ENCODE measurements at regions not wholly inside any gene's neighbourhood (a gene's known extent, or its start where the extent isn't known, plus 50 kb on each side); places are given as distances from the start of the nearest gene placed in this dataset.
A peak's percentile ranks its signal among the peaks of the same experiment; 100 is the strongest.

DNA sequence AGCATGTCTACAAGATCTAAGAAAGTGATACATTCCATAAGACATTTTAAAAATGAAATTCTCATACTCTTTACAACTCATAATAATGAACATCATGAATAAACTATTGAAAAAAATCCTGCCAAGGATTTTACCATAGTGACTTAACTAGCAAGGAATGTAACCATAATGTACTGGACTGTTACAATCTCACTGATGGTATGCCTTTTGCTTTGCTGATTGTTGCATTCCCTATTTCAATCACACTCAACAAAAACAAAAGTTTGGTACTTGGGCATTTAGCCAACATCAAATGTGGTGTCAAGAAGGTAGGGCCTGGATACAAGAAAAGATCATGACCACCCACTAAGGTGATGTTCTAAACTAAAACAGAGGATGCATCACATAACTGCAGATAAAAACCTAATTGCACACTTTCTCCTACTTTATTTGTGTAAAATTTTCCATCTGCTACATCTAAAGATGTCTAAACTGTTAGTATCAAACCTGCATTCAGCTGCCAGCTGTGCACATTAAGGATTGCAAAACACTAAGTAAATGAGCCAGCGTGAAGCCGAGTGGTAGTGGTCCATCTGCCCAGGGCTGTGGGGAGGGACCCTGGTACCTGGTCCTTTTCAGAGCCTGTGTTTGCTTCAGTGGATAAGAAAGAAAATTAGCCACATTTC lies 564.4 kb downstream of the ZEB2 start:
- ChIA-PET CTCF (no interaction called here), POLR2A (no interaction called here)
- DNase-seq (no peak), ATAC-seq (no peak)
- H3K27ac Mint-ChIP-seq, result no peak overlapping the region
- no peak overlapping the region for H3K4me3 Mint-ChIP-seq
- H3K4me1 Mint-ChIP-seq, result no peaks in the 10 kb centered on the region
- no peaks in the 10 kb centered on the region for H3K9me3 Mint-ChIP-seq (ENCODE audit: low read depth)
- H3K36me3 Mint-ChIP-seq (ENCODE audit: low read depth), result no peaks in the 10 kb centered on the region
- intact Hi-C loops (cut with DNase I, micrococcal nuclease), result no loop called here
- no peaks in the 10 kb centered on the region for H3K27me3 Mint-ChIP-seq

DNA sequence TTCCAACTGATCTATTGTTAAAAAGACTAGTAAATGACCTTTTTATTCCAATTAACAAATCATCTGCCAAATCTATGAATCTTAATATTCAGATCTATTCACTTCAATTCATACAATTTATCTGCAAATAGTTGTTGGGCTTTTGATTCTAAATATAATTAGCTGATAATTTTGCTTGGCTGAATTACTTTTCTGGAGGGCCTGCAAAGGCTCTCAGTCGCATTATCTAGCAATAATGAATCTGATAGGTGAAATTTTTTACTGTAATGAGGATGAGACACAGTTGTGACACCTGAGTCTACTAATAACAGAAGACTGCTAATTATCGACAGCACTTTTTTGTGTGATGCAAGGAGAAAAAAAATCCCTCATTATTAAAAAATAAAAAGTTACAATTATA lies 565.1 kb downstream of the ZEB2 start:
- Mint-ChIP-seq H3K4me3 (no peak overlapping the region), H3K36me3 (ENCODE audit: low read depth) (no peaks in the 10 kb centered on the region), H3K9me3 (ENCODE audit: low read depth) (no peaks in the 10 kb centered on the region), H3K4me1 (no peaks in the 10 kb centered on the region), H3K27me3 (no peaks in the 10 kb centered on the region), H3K27ac (no peak overlapping the region)
- intact Hi-C loops (cut with DNase I, micrococcal nuclease), result no loop called here
- ChIA-PET POLR2A (no interaction called here), CTCF (no interaction called here)
- no peak for ATAC-seq
- no peak for DNase-seq

DNA sequence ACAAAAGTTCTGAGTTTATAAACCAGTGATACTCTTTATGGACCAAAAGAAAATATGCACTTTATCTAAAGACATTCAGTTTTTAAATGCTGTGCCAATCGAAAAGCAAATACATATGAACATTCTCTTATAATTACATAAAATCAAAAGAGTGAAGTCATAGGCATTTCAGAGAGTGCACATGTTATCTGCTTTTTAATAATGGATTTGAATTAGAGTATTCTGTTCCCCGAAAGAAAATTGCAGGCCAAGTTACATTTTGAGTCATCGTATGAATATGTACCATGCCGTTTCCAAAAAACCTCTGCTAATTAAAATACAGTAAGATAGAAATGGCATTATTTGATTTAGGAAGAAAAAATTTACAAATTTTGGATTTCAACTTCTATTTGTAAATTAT lies 565.7 kb downstream of the ZEB2 start:
- Mint-ChIP-seq H3K36me3 (ENCODE audit: low read depth) (no peaks in the 10 kb centered on the region), H3K4me1 (no peaks in the 10 kb centered on the region), H3K27ac (no peak overlapping the region), H3K9me3 (ENCODE audit: low read depth) (no peaks in the 10 kb centered on the region), H3K4me3 (no peak overlapping the region), H3K27me3 (no peaks in the 10 kb centered on the region)
- ChIA-PET POLR2A (no interaction called here), CTCF (interaction anchor here (1.3 kb wide), 1 partner anchor 15 kb away, joined by 3 read pairs; no protein-coding TSS in a partner anchor)
- intact Hi-C loops (cut with DNase I, micrococcal nuclease), result no loop called here
- DNase-seq, result no peak
- no peak for ATAC-seq

DNA sequence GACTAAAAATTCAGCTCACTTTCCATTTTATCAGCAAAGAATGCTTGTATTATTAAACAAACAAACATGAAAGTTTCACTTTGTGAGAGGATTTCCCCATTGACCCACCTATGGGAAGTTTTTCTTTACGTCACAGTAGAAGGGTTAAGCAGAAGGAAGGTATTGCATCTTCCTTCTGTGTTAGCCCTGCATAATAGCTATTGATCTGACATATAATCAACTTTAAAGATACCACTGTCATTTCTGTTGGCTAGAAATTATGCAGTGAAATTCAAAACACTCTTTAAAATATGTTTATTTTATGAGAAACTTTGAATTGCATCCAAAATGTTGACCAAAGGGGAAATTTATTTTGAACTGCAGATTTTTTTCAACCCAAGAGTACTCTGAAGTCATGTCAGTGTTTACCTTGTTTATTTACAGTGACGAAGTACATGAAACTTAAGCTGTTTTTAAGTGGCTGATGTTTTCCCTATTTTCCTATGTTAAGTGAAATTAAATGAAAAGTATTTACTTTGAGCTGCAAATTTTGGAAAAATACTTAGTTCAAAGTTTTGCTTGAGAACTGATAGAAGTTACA lies 566.4 kb downstream of the ZEB2 start:
- intact Hi-C loops (cut with DNase I, micrococcal nuclease), result no loop called here
- Mint-ChIP-seq H3K9me3 (ENCODE audit: low read depth) (no peaks in the 10 kb centered on the region), H3K27me3 (no peaks in the 10 kb centered on the region), H3K27ac (no peak overlapping the region), H3K4me3 (no peak overlapping the region), H3K4me1 (no peaks in the 10 kb centered on the region), H3K36me3 (ENCODE audit: low read depth) (no peaks in the 10 kb centered on the region)
- DNase-seq, result no peak
- ATAC-seq, result no peak
- ChIA-PET POLR2A (no interaction called here), CTCF (interaction anchor here (1.3 kb wide), 1 partner anchor 16 kb away, joined by 3 read pairs; no protein-coding TSS in a partner anchor)

DNA sequence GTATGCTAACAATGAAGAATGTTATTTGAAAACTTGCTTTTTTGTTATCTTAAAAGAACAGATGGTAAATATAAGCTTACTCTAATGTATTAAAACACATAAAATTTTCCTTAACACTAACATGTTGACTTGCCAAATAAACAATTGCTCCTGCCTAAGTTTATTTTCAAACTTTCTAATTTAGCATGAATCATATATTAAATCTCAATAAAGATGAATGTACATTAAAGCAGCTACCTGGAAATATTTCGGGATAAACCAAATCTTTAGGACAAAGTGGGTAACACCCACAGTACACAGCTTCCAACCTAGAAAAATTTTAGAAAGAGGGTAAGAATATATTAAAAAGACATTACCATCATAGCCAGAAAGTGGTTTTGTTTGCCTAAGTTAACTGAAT lies 567.4 kb downstream of the ZEB2 start:
- Mint-ChIP-seq H3K36me3 (ENCODE audit: low read depth) (no peaks in the 10 kb centered on the region), H3K4me3 (no peak overlapping the region), H3K4me1 (no peaks in the 10 kb centered on the region), H3K27me3 (no peaks in the 10 kb centered on the region), H3K27ac (no peak overlapping the region), H3K9me3 (ENCODE audit: low read depth) (no peaks in the 10 kb centered on the region)
- ChIA-PET CTCF (interaction anchor here (0.6 kb wide), 1 partner anchor 159 kb away, joined by 3 read pairs; no protein-coding TSS in a partner anchor), POLR2A (no interaction called here)
- DNase-seq, result no peak
- intact Hi-C loops (cut with DNase I, micrococcal nuclease), result no loop called here
- ATAC-seq, result no peak

DNA sequence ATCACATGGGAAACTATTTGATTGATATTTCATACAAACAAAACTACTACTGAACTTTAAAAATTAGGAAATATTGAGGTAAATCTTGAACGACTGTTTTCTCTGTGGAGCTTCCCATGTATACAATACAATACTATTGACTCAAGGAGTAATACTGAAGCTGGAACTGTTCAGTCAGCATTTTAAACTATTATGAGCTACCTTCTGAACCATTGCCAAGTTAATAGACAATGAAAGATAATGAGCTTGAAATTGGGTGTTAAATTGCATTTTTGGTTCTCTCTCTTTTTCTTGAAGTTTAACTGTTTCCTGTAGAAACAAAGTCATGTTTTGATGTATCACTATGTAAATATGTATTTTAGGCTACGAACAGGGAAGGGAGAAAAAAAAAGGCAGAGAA lies 569.2 kb downstream of the ZEB2 start:
- ChIA-PET POLR2A (no interaction called here), CTCF (interaction anchor here (0.5 to 2.8 kb wide), 3 partner anchors 10 to 291 kb away, joined by 3 to 13 read pairs (median 3); no protein-coding TSS in a partner anchor)
- DNase-seq, result no peak
- intact Hi-C loops (cut with DNase I, micrococcal nuclease), result no loop called here
- no peaks in the 10 kb centered on the region for H3K9me3 Mint-ChIP-seq (ENCODE audit: low read depth)
- H3K4me3 Mint-ChIP-seq, result no peak overlapping the region
- H3K27me3 Mint-ChIP-seq, result no peaks in the 10 kb centered on the region
- H3K36me3 Mint-ChIP-seq (ENCODE audit: low read depth), result peaks cover 4% of the 10 kb centered on the region
- ATAC-seq, result no peak
- no peak overlapping the region for H3K27ac Mint-ChIP-seq
- no peaks in the 10 kb centered on the region for H3K4me1 Mint-ChIP-seq

DNA sequence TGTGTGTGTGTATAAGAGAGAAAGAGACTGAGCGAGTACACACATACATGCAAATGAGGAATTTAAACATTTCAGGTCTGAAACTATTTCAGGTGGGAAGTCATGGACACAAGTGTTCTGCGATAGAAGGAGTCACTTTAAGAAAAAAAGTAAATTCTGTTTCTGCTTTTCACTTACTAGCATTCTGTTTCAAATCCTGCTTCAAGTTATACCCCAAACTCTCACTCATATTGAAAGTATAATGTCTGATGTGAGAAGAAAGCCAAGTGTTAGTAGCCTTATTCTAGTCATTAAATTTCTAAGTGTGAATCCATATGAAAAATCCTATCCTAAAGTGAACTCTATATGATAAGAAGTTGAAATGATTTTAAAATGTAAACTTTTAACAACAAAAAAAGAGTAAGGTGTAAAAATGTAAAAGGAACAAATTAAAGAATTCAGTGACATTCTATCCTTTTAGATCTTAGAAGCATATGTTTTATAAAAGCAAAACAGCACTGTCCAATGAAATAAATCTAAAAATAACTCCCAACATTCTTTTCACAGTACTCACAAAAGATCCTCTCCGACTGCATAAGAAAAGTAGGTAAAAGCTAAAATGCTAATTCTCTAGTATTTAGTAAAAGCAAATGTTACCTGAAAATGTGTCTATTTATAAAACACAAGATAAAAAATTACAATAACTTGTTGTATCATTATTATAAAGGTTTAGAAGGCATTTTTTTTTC lies 570.6 kb downstream of the ZEB2 start:
- H3K27me3 Mint-ChIP-seq, result no peaks in the 10 kb centered on the region
- no peaks in the 10 kb centered on the region for H3K4me1 Mint-ChIP-seq
- DNase-seq (no peak), ATAC-seq (peak; percentile 39)
- ChIA-PET CTCF (interaction anchor here (1.0 to 2.8 kb wide), 3 partner anchors 11 to 656 kb away, joined by 3 to 13 read pairs (median 3); no protein-coding TSS in a partner anchor), POLR2A (no interaction called here)
- intact Hi-C loops (cut with DNase I, micrococcal nuclease), result no loop called here
- no peak overlapping the region for H3K4me3 Mint-ChIP-seq
- no peak overlapping the region for H3K27ac Mint-ChIP-seq
- no peaks in the 10 kb centered on the region for H3K9me3 Mint-ChIP-seq (ENCODE audit: low read depth)
- peaks cover 4% of the 10 kb centered on the region for H3K36me3 Mint-ChIP-seq (ENCODE audit: low read depth)

DNA sequence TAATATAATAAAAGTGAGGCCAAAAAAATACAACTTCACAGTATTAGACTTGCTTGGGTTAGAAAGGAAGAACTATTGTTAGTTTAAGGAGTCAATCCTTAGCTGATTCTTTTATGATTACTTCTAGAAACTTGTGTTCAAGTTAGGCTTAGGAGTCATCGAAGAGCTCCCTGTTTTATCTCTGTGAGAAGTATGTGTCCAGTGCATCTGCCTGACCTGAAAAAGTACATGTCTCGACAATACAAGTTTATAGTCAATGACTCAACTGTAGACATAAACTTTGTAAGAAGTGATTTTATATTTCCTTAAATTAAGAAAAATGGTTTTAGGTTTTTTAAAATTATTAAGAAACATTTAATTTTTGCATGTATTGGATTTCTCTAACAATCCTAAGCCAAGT lies 571.2 kb downstream of the ZEB2 start:
- POLR2A ChIA-PET, result no interaction called here
- H3K27ac Mint-ChIP-seq, result no peak overlapping the region
- no peaks in the 10 kb centered on the region for H3K9me3 Mint-ChIP-seq (ENCODE audit: low read depth)
- no peak for ATAC-seq
- no peaks in the 10 kb centered on the region for H3K4me1 Mint-ChIP-seq
- no peaks in the 10 kb centered on the region for H3K27me3 Mint-ChIP-seq
- H3K4me3 Mint-ChIP-seq, result no peak overlapping the region
- CTCF ChIA-PET, result interaction anchor here (2.8 kb wide), 1 partner anchor 12 kb away, joined by 13 read pairs; no protein-coding TSS in a partner anchor
- no peak for DNase-seq
- intact Hi-C loops (cut with DNase I, micrococcal nuclease), result no loop called here
- H3K36me3 Mint-ChIP-seq (ENCODE audit: low read depth), result peaks cover 4% of the 10 kb centered on the region

DNA sequence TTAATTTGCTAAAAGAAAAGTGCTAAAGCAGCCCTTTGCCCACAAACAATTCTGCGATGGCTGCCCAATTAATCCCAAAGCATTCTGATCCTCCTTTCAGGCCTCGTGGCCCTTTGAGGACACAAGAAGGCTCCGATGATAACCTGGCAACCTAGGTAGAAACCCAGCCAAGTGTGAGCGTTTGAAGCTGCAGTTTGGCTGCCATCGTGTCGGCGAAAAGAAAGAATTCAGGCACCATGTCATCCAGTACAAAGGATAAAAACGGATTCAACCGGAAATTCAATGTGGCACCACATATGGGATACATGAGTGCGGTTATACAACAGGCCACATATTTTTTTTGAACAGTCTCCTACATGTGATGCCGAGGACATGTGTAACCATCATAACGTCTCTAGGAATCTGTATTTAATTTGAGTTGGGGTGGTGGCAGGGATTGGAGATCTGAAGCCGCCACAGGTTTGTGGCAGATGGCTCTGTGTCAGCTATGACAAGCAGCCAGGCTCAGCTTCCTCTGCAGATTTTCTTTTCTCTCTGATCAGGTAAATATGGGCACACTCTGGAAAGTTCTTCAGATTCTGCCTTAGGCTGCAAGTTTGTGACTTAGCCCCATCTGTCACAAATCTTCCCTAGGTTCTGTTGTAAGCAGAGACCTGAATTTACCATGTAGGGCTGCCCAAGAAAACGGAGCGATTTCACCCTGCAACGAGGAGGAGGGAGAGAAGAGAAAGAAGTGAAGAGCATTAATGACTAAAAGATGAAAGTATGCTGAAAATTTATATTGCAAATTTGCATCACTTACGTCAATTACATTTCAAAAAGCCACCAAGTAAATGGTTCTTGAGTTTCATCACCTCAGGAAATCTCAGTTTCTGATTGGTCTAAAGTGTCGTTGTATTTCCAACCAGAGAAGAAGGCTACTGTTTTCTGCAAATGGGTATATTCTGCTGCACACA lies 573.2 kb downstream of the ZEB2 start:
- no peaks in the 10 kb centered on the region for H3K9me3 Mint-ChIP-seq (ENCODE audit: low read depth)
- H3K4me1 Mint-ChIP-seq, result no peaks in the 10 kb centered on the region
- H3K27ac Mint-ChIP-seq, result no peak overlapping the region
- ATAC-seq (no peak), DNase-seq (no peak)
- no peak overlapping the region for H3K4me3 Mint-ChIP-seq
- ChIA-PET POLR2A (no interaction called here), CTCF (no interaction called here)
- H3K36me3 Mint-ChIP-seq (ENCODE audit: low read depth), result peaks cover 6% of the 10 kb centered on the region
- H3K27me3 Mint-ChIP-seq, result no peaks in the 10 kb centered on the region
- intact Hi-C loops (cut with DNase I, micrococcal nuclease), result no loop called here

DNA sequence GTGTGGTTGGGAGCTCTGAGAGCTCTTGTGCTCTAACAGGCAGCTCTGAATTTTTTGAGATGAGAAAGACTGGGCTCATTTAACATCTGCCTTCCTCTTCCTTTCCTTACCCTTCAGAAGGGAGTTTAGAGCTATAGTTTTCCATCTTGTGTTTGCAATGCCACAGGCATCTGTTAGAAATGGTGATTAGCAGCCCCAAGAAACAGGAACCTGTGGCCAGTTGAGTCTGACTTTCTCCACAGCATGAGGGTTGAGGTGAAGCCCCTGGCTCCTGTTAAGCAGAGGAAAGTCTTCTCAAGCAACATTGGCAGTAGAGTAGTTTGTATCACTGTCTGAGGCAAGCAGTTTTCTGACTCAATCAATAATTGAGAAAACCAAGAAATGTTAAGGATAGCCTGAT lies 577.4 kb downstream of the ZEB2 start:
- intact Hi-C loops (cut with DNase I, micrococcal nuclease), result no loop called here
- Mint-ChIP-seq H3K36me3 (ENCODE audit: low read depth) (peaks cover 6% of the 10 kb centered on the region), H3K27me3 (peaks cover 30% of the 10 kb centered on the region), H3K4me3 (no peak overlapping the region), H3K9me3 (ENCODE audit: low read depth) (no peaks in the 10 kb centered on the region), H3K27ac (no peak overlapping the region), H3K4me1 (peaks cover 10% of the 10 kb centered on the region)
- ChIA-PET CTCF (no interaction called here), POLR2A (no interaction called here)
- no peak for DNase-seq
- no peak for ATAC-seq

DNA sequence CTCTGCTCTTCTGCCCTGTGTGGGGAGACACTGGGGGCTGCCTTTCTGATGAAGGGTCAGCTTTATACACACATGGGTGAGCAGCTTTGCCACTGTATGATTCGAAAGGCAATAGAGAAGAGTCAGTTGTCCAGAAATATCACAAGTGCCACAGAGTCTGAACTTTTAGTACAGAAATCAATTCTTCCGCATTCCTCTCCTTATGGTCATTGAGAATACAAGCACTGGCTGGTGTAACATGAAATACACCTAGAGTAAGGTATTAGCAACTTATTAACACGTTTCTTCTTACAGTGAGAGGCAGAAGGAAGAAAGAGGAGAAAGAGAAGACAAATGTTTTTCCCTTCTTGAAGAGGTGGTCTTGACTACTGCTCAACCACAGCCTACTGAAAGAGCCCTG lies 579.2 kb downstream of the ZEB2 start:
- Mint-ChIP-seq H3K27me3 (peaks cover 38% of the 10 kb centered on the region), H3K4me3 (no peak overlapping the region), H3K9me3 (ENCODE audit: low read depth) (no peaks in the 10 kb centered on the region), H3K27ac (no peak overlapping the region), H3K4me1 (peaks cover 13% of the 10 kb centered on the region), H3K36me3 (ENCODE audit: low read depth) (peaks cover 2% of the 10 kb centered on the region)
- intact Hi-C loops (cut with DNase I, micrococcal nuclease), result no loop called here
- ATAC-seq (no peak), DNase-seq (no peak)
- POLR2A ChIA-PET, result interaction anchor here (0.7 kb wide), 1 partner anchor 12 kb away, joined by 3 read pairs; no protein-coding TSS in a partner anchor
- CTCF ChIA-PET, result interaction anchor here (1.0 kb wide), 1 partner anchor 9 kb away, joined by 3 read pairs; no protein-coding TSS in a partner anchor

Data from activated CD4-positive, alpha-beta T cell treated with anti-CD3 and anti-CD28 coated beads for 36 hours (primary cell).